ENCODE measurements at regions not wholly inside any gene's neighbourhood (a gene's known extent, or its start where the extent isn't known, plus 50 kb on each side); places are given as distances from the start of the nearest gene placed in this dataset.

DNA sequence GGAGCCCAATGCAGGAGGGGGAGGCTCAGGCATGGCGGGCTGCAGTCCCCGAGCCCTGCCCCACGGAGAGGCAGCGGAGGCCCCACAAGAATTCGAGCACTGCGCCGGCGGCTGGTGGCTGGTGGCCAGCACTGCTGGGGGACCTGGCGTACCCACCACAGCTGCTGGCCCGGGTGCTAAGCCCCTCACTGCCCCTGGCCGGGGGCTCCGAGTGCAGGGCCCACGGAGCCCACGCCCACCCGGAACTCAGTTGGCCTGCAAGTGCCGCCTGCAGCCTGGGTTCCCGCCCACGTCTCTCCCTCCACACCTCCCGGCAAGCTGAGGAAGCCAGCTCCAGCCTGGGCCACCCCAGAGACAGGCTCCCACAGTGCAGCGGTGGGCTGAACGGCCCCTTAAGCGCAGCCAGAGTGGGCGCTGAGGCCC, 780.3 kb downstream of the DTWD2 start:
- TF ChIP-seq, protein P1, sequence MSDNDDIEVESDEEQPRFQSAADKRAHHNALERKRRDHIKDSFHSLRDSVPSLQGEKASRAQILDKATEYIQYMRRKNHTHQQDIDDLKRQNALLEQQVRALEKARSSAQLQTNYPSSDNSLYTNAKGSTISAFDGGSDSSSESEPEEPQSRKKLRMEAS (IDR thresholded peaks at IDR 0.05; ENCODE audit: insufficient read depth, insufficient read length) = no peak
- TF ChIP-seq POLR2A (IDR thresholded peaks at IDR 0.05; ENCODE audit: low read depth, low read length) (no peak), GATA2 (IDR thresholded peaks at IDR 0.05; ENCODE audit: insufficient read depth, insufficient read length, low read depth, low read length) (no peak), POLR2AphosphoS5 (IDR thresholded peaks at IDR 0.05; ENCODE audit: insufficient read depth, low read depth, low read length) (no peak), JUN (IDR thresholded peaks at IDR 0.05; ENCODE audit: borderline replicate concordance, insufficient read depth, insufficient read length, low read depth) (no peak), EZH2 (IDR thresholded peaks at IDR 0.05; ENCODE audit: borderline replicate concordance, low read depth, low read length, severe bottlenecking) (no peak), MYC (IDR thresholded peaks at IDR 0.05; ENCODE audit: low read depth, low read length) (no peak), CTCF (IDR thresholded peaks at IDR 0.05; ENCODE audit: extremely low read depth in 1 of 2, insufficient read depth in 1 of 2, low read depth in 1 of 2, low read length in 2 of 2) (no peak), FOS (IDR thresholded peaks at IDR 0.05; ENCODE audit: borderline replicate concordance, insufficient read depth, low read length) (no peak)
- intact Hi-C loops (cut with micrococcal nuclease) (no loop called here), dilution Hi-C loops (cut with MboI; ENCODE audit: extremely low pct_ligation_motif_present, low sequenced_read_pairs) (no loop called here)
- H3K9ac ChIP-seq (replicated peaks; ENCODE audit: extremely low read depth, insufficient read depth, low read length) = no peak overlapping the region
- POLR2A ChIA-PET = no interaction called here
- no peaks in the 10 kb centered on the region for H3K4me1 ChIP-seq (ENCODE audit: control insufficient read depth, extremely low read depth, insufficient read depth, low read length)
- H4K20me1 ChIP-seq (replicated peaks; ENCODE audit: control insufficient read depth, extremely low read depth, insufficient read depth, low read length) = no peaks in the 10 kb centered on the region
- BruUV-seq (replicated peaks) = no TSS peak
- H3K4me3 ChIP-seq (replicated peaks in 1 of 3; ENCODE audit: insufficient read depth in 1 of 3, low read depth in 1 of 3, low read length in 3 of 3) = no peak overlapping the region
- H2AFZ ChIP-seq (ENCODE audit: low read depth, low read length) = no peak overlapping the region
- no peaks in the 10 kb centered on the region for H3K36me3 ChIP-seq (ENCODE audit: control insufficient read depth in 2 of 2, extremely low read depth in 1 of 2, insufficient read depth in 2 of 2, low read length in 2 of 2)
- CTCF ChIA-PET = no interaction called here
- no peaks in the 10 kb centered on the region for H3K79me2 ChIP-seq (ENCODE audit: control insufficient read depth, insufficient read depth, low read length)
- FAIRE-seq (no peak), DNase-seq (ENCODE audit: low read depth, low spot score) (no peak)
- H3K4me2 ChIP-seq (ENCODE audit: insufficient read depth, low read length) = no peak overlapping the region
- H3K27me3 ChIP-seq (ENCODE audit: control insufficient read depth in 2 of 2, insufficient read depth in 2 of 2, low read length in 2 of 2) = no peaks in the 10 kb centered on the region
- H3K9me3 ChIP-seq (replicated peaks; ENCODE audit: control insufficient read depth, insufficient read depth, low read length) = peaks cover 7% of the 10 kb centered on the region
- H3K9me1 ChIP-seq (replicated peaks; ENCODE audit: control insufficient read depth, extremely low read depth, insufficient read depth, low read length) = no peaks in the 10 kb centered on the region
- no peak overlapping the region for H3K27ac ChIP-seq (ENCODE audit: insufficient read depth, low read depth, low read length)
